ENCODE measurements at regions not wholly inside any gene's neighbourhood (a gene's known extent, or its start where the extent isn't known, plus 50 kb on each side); places are given as distances from the start of the nearest gene placed in this dataset.

- no peak for DNase-seq
These were observed 83.6 kb upstream of the CACUL1 start for GRCh38 chr10:118838364-118838763.

- no peak for DNase-seq
These were observed 84.6 kb upstream of the CACUL1 start for GRCh38 chr10:118839348-118839747.

GRCh38 chr10:118840071-118840775 is 85.5 kb upstream of the CACUL1 start:
- no peak for DNase-seq

- no peak for DNase-seq
These were observed 86.2 kb upstream of the CACUL1 start for GRCh38 chr10:118840776-118841468.

GRCh38 chr10:118841881-118842605 is 87.3 kb upstream of the CACUL1 start:
- DNase-seq: no peak

GRCh38 chr10:118842843-118843624 is 88.3 kb upstream of the CACUL1 start:
- DNase-seq: no peak

GRCh38 chr10:118843647-118844265 is 89.0 kb upstream of the CACUL1 start:
- DNase-seq: no peak

GRCh38 chr10:118844731-118845521 is 90.2 kb upstream of the CACUL1 start:
- peak; percentile 54 for DNase-seq

GRCh38 chr10:118845776-118846175 is 91.0 kb upstream of the CACUL1 start:
- no peak for DNase-seq

GRCh38 chr10:118850418-118851061 is 95.8 kb upstream of the CACUL1 start:
- peak; percentile 55 for DNase-seq

- DNase-seq: no peak
These were observed 96.6 kb upstream of the CACUL1 start for GRCh38 chr10:118851062-118852035.

GRCh38 chr10:118853916-118854315 is 99.1 kb upstream of the CACUL1 start:
- no peak for DNase-seq

GRCh38 chr10:118856106-118856505 is 101.3 kb upstream of the CACUL1 start:
- no peak for DNase-seq

GRCh38 chr10:118865998-118866693 is 111.4 kb upstream of the CACUL1 start:
- no peak for DNase-seq

- no peak for DNase-seq
These were observed 113.0 kb upstream of the CACUL1 start for GRCh38 chr10:118867768-118868167.

- no peak for DNase-seq
These were observed 113.8 kb upstream of the CACUL1 start for GRCh38 chr10:118868589-118868988.

GRCh38 chr10:118870467-118871243 is 115.9 kb upstream of the CACUL1 start:
- peak; percentile 90 for DNase-seq

- DNase-seq: peak; percentile 19
These were observed 116.6 kb upstream of the CACUL1 start for GRCh38 chr10:118871244-118871865.
